PC-3 (cell line): ENCODE measurements at regions not wholly inside any gene's neighbourhood (a gene's known extent, or its start where the extent isn't known, plus 50 kb on each side); places are given as distances from the start of the nearest gene placed in this dataset.

Experiments
- ATAC-seq: fragments of 200-7000 bp; cut with Tn5 transposase; 2 replicates; pipeline ENCODE4 v1.9.1; 2020; ENCODE audit warnings: mild to moderate bottlenecking, moderate library complexity
- BruUV-seq: library from RNA; stranded (reverse); fragments of 400-500 nt; replicated peaks from 2 replicates; lab custom pipeline; 2021; lab: Mats Ljungman, UMichigan
- CTCF ChIA-PET: fragments of 300-600 bp; sonication (Branson Sonifier 250); formaldehyde crosslinking; loops from one replicate; lab custom pipeline; 2022; ENCODE audit warnings: antibody characterized with exemption; lab: Charles Lee
- POLR2A ChIA-PET: fragments of 300-600 bp; sonication (Branson Sonifier 250); formaldehyde crosslinking; loops from one replicate; lab custom pipeline; 2022; ENCODE audit warnings: antibody characterized with exemption; ENCODE audit not compliant: unreplicated experiment; lab: Charles Lee
- DNase-seq: peaks from one replicate; pipeline ENCODE4 v3.0.0-alpha.2; 2015
- H2AFZ ChIP-seq: fragments of 300-600 bp; sonication (generic); 2 replicates; pipeline ENCODE4 v1.6.0; 2016; ENCODE audit warnings: antibody characterized with exemption, low read length
- H3F3A ChIP-seq: fragments of 300-600 bp; sonication (generic); one replicate; pipeline ENCODE4 v1.6.0; 2017; ENCODE audit warnings: antibody characterized with exemption, low read length, control low read depth, mild to moderate bottlenecking; ENCODE audit not compliant: unreplicated experiment
- H3K27ac ChIP-seq: fragments of 300-600 bp; sonication (generic); 2 replicates; pipeline ENCODE4 v1.5.1; 2016; ENCODE audit warnings: mild to moderate bottlenecking, low read length
- H3K27me3 ChIP-seq: fragments of 300-600 bp; sonication (generic); 2 replicates; pipeline ENCODE4 v1.6.1; 2016; ENCODE audit warnings: low read length, mixed read lengths
- H3K36me3 ChIP-seq: fragments of 300-600 bp; sonication (generic); 2 replicates; pipeline ENCODE4 v1.6.1; 2016; ENCODE audit warnings: low read depth, mixed run types, low read length, mixed read lengths
- H3K4me1 ChIP-seq: fragments of 300-600 bp; sonication (generic); 2 replicates; pipeline ENCODE4 v1.5.1; 2016; ENCODE audit warnings: low read length; ENCODE audit not compliant: insufficient read depth
- H3K4me2 ChIP-seq: fragments of 300-600 bp; sonication (generic); 2 replicates; pipeline ENCODE4 v1.6.0; 2016; ENCODE audit warnings: low read length
- H3K4me3 ChIP-seq: fragments of 300-600 bp; sonication (generic); 2 replicates; pipeline ENCODE4 v1.5.1; 2016; ENCODE audit warnings: mild to moderate bottlenecking, low read length, mixed read lengths
- H3K79me2 ChIP-seq: fragments of 300-600 bp; sonication (generic); 2 replicates; pipeline ENCODE4 v1.6.1; 2017; ENCODE audit warnings: low read length, mixed read lengths
- H3K9ac ChIP-seq: fragments of 300-600 bp; sonication (generic); 2 replicates; pipeline ENCODE4 v1.6.0; 2016; ENCODE audit warnings: mild to moderate bottlenecking, low read length
- H3K9me2 ChIP-seq: fragments of 300-600 bp; sonication (generic); replicated peaks from 2 replicates; pipeline ENCODE4 v1.6.1; 2016; ENCODE audit warnings: mixed run types, low read length, mixed read lengths
- H3K9me3 ChIP-seq: fragments of 300-600 bp; sonication (generic); 2 replicates; pipeline ENCODE4 v1.6.1; 2016; ENCODE audit warnings: low read length, mixed read lengths
- H4K20me1 ChIP-seq: fragments of 300-600 bp; sonication (generic); 2 replicates; pipeline ENCODE4 v1.6.1; 2016; ENCODE audit warnings: low read length, mixed read lengths
- EZH2 ChIP-seq: fragments of 300-600 bp; sonication (generic); IDR thresholded peaks from one replicate; pipeline ENCODE4 v1.6.1; 2017; ENCODE audit warnings: antibody characterized with exemption, mild to moderate bottlenecking, low read length; ENCODE audit not compliant: unreplicated experiment
- EZH2phosphoT487 ChIP-seq: fragments of 300-600 bp; sonication (generic); IDR thresholded peaks from 2 replicates; pipeline ENCODE4 v1.6.1; 2018; ENCODE audit warnings: mild to moderate bottlenecking, antibody characterized with exemption, low read length, borderline replicate concordance
- intact Hi-C: fragments of 100-400 bp; cut with micrococcal nuclease; formaldehyde crosslinking; loops from 2 replicates; pipeline ENCODE4 v1.9.0; 2023
- TF ChIP-seq, protein P1 (sequence below): fragments of 300-600 bp; sonication (generic); conservative IDR thresholded peaks from 2 replicates; pipeline ENCODE4 v1.5.1; 2017; ENCODE audit warnings: antibody characterized with exemption, low read depth, mild to moderate bottlenecking, low read length

DNA sequence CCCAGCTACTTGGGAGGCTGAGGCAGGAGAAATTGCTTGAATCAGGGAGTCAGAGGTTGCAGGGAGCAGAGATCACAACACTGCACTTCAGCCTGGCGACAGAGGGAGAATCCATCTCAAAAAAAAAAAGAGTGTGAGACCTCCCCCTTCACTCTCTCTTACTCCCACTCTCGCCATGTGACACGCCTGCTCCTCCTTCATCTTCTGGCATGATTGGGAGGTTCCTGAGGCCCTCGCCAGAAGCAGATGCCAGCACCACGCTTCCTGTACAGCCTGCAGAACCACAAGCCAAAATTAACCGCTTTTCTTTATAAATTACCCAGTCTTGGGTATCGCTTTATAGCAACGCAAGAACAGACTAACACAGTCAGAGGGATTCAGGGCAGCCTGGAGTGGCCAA, 66.3 kb upstream of the CREB1 start:
- ChIA-PET POLR2A (no interaction called here), CTCF (no interaction called here)
- no TSS peak for BruUV-seq

DNA sequence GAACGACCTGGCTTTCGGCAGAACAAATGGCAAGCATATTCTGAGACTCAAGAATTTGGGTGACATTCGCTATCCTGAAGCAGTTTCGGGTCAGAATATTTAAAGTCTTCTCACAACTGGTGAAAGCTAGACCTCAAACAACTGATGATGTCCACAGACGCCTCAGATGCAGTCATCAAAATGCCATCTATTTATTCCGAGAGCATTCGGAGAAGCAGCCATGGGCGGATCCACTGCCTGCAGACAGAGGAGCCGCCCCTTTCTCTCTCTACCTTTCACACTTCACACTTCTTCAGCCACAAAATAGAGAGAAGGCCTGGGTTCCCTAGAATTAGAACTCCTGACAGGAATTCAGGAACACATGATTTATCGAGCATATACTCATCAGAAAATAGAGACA, 65.8 kb upstream of the CREB1 start:
- Histone ChIP-seq H3K36me3 (no peaks in the 10 kb centered on the region), H3K9me3 (no peaks in the 10 kb centered on the region), H4K20me1 (no peaks in the 10 kb centered on the region), H3F3A (no peaks in the 10 kb centered on the region), H3K9me2 (no peaks in the 10 kb centered on the region), H3K4me2 (no peak overlapping the region), H3K27me3 (no peaks in the 10 kb centered on the region), H3K79me2 (no peaks in the 10 kb centered on the region), H3K9ac (no peak overlapping the region), H3K27ac (no peak overlapping the region), H3K4me3 (no peak overlapping the region), H3K4me1 (0 out of 2 replicates have a peak, but pooled peaks cover 6% of the 10 kb centered on the region), H2AFZ (no peak overlapping the region)
- ATAC-seq (no peak), DNase-seq (no peak)
- ChIA-PET CTCF (no interaction called here), POLR2A (no interaction called here)
- TF ChIP-seq EZH2phosphoT487: no peak
- TF ChIP-seq, protein P1, sequence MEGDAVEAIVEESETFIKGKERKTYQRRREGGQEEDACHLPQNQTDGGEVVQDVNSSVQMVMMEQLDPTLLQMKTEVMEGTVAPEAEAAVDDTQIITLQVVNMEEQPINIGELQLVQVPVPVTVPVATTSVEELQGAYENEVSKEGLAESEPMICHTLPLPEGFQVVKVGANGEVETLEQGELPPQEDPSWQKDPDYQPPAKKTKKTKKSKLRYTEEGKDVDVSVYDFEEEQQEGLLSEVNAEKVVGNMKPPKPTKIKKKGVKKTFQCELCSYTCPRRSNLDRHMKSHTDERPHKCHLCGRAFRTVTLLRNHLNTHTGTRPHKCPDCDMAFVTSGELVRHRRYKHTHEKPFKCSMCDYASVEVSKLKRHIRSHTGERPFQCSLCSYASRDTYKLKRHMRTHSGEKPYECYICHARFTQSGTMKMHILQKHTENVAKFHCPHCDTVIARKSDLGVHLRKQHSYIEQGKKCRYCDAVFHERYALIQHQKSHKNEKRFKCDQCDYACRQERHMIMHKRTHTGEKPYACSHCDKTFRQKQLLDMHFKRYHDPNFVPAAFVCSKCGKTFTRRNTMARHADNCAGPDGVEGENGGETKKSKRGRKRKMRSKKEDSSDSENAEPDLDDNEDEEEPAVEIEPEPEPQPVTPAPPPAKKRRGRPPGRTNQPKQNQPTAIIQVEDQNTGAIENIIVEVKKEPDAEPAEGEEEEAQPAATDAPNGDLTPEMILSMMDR: no peak
- TF ChIP-seq EZH2: no peak
- no TSS peak for BruUV-seq
- intact Hi-C loops: no loop called here

More for the DNA sequence above, 66.3 kb upstream of the CREB1 start:
- H3K4me2 ChIP-seq: no peak overlapping the region
- no peak overlapping the region for H2AFZ ChIP-seq
- H4K20me1 ChIP-seq: no peaks in the 10 kb centered on the region
- no peaks in the 10 kb centered on the region for H3K36me3 ChIP-seq
- H3K79me2 ChIP-seq: no peaks in the 10 kb centered on the region
- ATAC-seq: no peak
- H3K27ac ChIP-seq: no peak overlapping the region
- intact Hi-C loops: no loop called here
- 0 out of 2 replicates have a peak, but pooled peaks cover 6% of the 10 kb centered on the region for H3K4me1 ChIP-seq
- DNase-seq: no peak
- no peak overlapping the region for H3K9ac ChIP-seq
- H3K4me3 ChIP-seq: no peak overlapping the region
- no peaks in the 10 kb centered on the region for H3K9me3 ChIP-seq
- TF ChIP-seq, protein P1: no peak
- TF ChIP-seq EZH2: no peak
- no peak for TF ChIP-seq EZH2phosphoT487
- no peaks in the 10 kb centered on the region for H3K27me3 ChIP-seq
- H3F3A ChIP-seq: no peaks in the 10 kb centered on the region
- no peaks in the 10 kb centered on the region for H3K9me2 ChIP-seq

DNA sequence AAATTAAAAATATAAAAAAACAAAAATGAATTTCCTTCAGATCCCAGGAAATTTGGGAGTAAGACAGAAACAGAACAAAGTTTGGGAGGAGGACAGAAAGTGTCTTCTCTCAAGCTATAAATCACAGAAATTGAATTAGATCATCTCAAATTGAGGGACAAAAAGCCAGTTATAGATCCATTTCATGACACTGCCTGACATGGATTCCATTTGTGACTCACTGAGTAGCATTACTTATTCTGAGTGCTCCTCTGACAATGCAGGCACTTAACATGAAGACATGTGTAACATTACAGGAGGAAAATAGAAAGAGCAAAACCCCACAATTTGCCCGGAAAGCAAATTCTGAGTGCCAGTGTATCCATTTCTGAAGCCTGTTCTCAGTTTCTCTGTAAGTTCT, 63.9 kb upstream of the CREB1 start:
- CTCF ChIA-PET: no interaction called here
- BruUV-seq: no TSS peak
- POLR2A ChIA-PET: no interaction called here

More for the DNA sequence above, 63.9 kb upstream of the CREB1 start:
- Histone ChIP-seq H3K9me2 (no peaks in the 10 kb centered on the region), H3K27me3 (no peaks in the 10 kb centered on the region), H3F3A (no peaks in the 10 kb centered on the region), H2AFZ (no peak overlapping the region), H3K36me3 (no peaks in the 10 kb centered on the region), H3K9me3 (no peaks in the 10 kb centered on the region), H3K9ac (no peak overlapping the region), H3K4me3 (no peak overlapping the region), H3K79me2 (no peaks in the 10 kb centered on the region), H3K4me1 (0 out of 2 replicates have a peak, but pooled peaks cover 6% of the 10 kb centered on the region), H4K20me1 (no peaks in the 10 kb centered on the region), H3K4me2 (no peak overlapping the region), H3K27ac (no peak overlapping the region)
- no peak for DNase-seq
- intact Hi-C loops: no loop called here
- no peak for TF ChIP-seq EZH2phosphoT487
- TF ChIP-seq, protein P1: no peak
- no peak for TF ChIP-seq EZH2
- ATAC-seq: no peak
